GM12891 (cell line): ENCODE measurements at regions not wholly inside any gene's neighbourhood (a gene's known extent, or its start where the extent isn't known, plus 50 kb on each side); places are given as distances from the start of the nearest gene placed in this dataset.

Source experiments
- PAX5 ChIP-seq: IDR thresholded peaks from 2 replicates; pipeline ENCODE4 v1.6.1; 2011; ENCODE audit warnings: low read length, moderate library complexity, mild to moderate bottlenecking; ENCODE audit not compliant: insufficient read depth, severe bottlenecking
- POLR2A ChIP-seq: IDR thresholded peaks from 2 replicates; pipeline ENCODE4 v1.6.1; 2011; ENCODE audit warnings: low read depth, low read length, control low read depth
- POLR2AphosphoS5 ChIP-seq: IDR thresholded peaks from 2 replicates; pipeline ENCODE4 v1.6.1; 2011; ENCODE audit warnings: low read depth, low read length, control low read depth
- TAF1 ChIP-seq: IDR thresholded peaks from 2 replicates; pipeline ENCODE4 v1.6.1; 2011; ENCODE audit warnings: low read depth, low read length, control low read depth

DNA sequence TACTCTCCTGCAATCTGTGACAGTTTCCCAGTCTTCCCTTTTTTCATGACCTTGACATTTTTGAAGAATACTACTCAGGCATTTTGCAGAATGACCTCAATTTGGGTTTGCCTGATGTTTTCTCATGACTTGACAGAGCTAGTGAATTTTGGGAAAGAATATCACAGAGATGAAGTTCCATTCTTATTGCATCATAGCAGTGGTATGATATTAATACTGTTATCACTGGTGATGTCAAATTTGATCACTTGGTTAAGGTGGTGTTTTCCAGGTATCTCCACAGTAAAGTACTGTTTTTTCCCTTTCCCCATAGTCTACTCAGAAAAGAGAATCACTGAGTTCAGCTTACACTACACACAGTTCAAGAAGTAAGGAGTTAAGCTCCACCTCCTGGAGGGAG lies 56.2 kb upstream of the XPA start:
- no peak for TF ChIP-seq POLR2A
- no peak for TF ChIP-seq TAF1
- no peak for TF ChIP-seq POLR2AphosphoS5
- no peak for TF ChIP-seq PAX5
